K562 (cell line): ENCODE measurements at regions not wholly inside any gene's neighbourhood (a gene's known extent, or its start where the extent isn't known, plus 50 kb on each side); places are given as distances from the start of the nearest gene placed in this dataset.

Experiments
- E2F3 ChIP-seq: fragments of 250-450 bp; sonication (Bioruptor Pico); IDR thresholded peaks from 2 replicates; pipeline ENCODE4 v1.4.0; 2020; ENCODE audit warnings: mild to moderate bottlenecking
- GATAD2A ChIP-seq: fragments of 450-650 bp; IDR thresholded peaks from 2 replicates; pipeline ENCODE4 v1.6.1; 2017
- MGA ChIP-seq: fragments of 450-650 bp; IDR thresholded peaks from 2 replicates; pipeline ENCODE4 v1.6.1; 2016; ENCODE audit warnings: mild to moderate bottlenecking, moderate library complexity

- no peak for TF ChIP-seq MGA
- no peak for TF ChIP-seq E2F3 (CRISPR knock-in tag)
- no peak for TF ChIP-seq GATAD2A
Measured at GRCh38 chr16:86382774-86383407, 127.4 kb upstream of the FOXF1 start (continued).
